GM18498 (cell line): ENCODE measurements at regions not wholly inside any gene's neighbourhood (a gene's known extent, or its start where the extent isn't known, plus 50 kb on each side); places are given as distances from the start of the nearest gene placed in this dataset.

Experiments used
- ATAC-seq: cut with Tn5 transposase; IDR thresholded peaks from one replicate; pipeline ENCODE4 v1.9.1; 2021; ENCODE audit warnings: mild to moderate bottlenecking, moderate library complexity; ENCODE audit not compliant: unreplicated experiment

- no peak for ATAC-seq
These were observed 655.9 kb upstream of the SOX11 start for GRCh38 chr2:5036256-5036655.

- no peak for ATAC-seq
These were observed 652.8 kb upstream of the SOX11 start for GRCh38 chr2:5039241-5039975.

- no peak for ATAC-seq
These were observed 651.6 kb upstream of the SOX11 start for GRCh38 chr2:5040571-5040970.

- ATAC-seq: no peak
These were observed 650.7 kb upstream of the SOX11 start for GRCh38 chr2:5041501-5041900.

- no peak for ATAC-seq
These were observed 649.3 kb upstream of the SOX11 start for GRCh38 chr2:5042666-5043440.

- ATAC-seq: no peak
These were observed 640.9 kb upstream of the SOX11 start for GRCh38 chr2:5051300-5051699.

GRCh38 chr2:5052905-5053304 is 639.3 kb upstream of the SOX11 start:
- no peak for ATAC-seq

- ATAC-seq: no peak
These were observed 634.3 kb upstream of the SOX11 start for GRCh38 chr2:5057891-5058351.

GRCh38 chr2:5060956-5061355 is 631.2 kb upstream of the SOX11 start:
- ATAC-seq: no peak

- ATAC-seq: no peak
These were observed 627.5 kb upstream of the SOX11 start for GRCh38 chr2:5064687-5065086.

- ATAC-seq: no peak
These were observed 624.4 kb upstream of the SOX11 start for GRCh38 chr2:5067816-5068215.

GRCh38 chr2:5070257-5070656 is 621.9 kb upstream of the SOX11 start:
- ATAC-seq: no peak

GRCh38 chr2:5074733-5075132 is 617.5 kb upstream of the SOX11 start:
- no peak for ATAC-seq

- no peak for ATAC-seq
These were observed 615.6 kb upstream of the SOX11 start for GRCh38 chr2:5076599-5076998.

GRCh38 chr2:5077479-5078089 is 614.6 kb upstream of the SOX11 start:
- no peak for ATAC-seq

- ATAC-seq: no peak
These were observed 608.8 kb upstream of the SOX11 start for GRCh38 chr2:5083402-5083801.

- no peak for ATAC-seq
These were observed 602.8 kb upstream of the SOX11 start for GRCh38 chr2:5089409-5089808.

GRCh38 chr2:5093056-5093455 is 599.1 kb upstream of the SOX11 start:
- no peak for ATAC-seq

- ATAC-seq: no peak
These were observed 598.7 kb upstream of the SOX11 start for GRCh38 chr2:5093518-5093917.

- ATAC-seq: no peak
These were observed 598.0 kb upstream of the SOX11 start for GRCh38 chr2:5094192-5094591.

- no peak for ATAC-seq
These were observed 593.9 kb upstream of the SOX11 start for GRCh38 chr2:5098286-5098685.

GRCh38 chr2:5102823-5103222 is 589.4 kb upstream of the SOX11 start:
- ATAC-seq: no peak
